Retinal pigment epithelial cell (primary cell): ENCODE measurements at regions not wholly inside any gene's neighbourhood (a gene's known extent, or its start where the extent isn't known, plus 50 kb on each side); places are given as distances from the start of the nearest gene placed in this dataset.

ENCODE experiments used
- DNase-seq: peaks from one replicate; pipeline ENCODE4 v3.0.0-alpha.2; 2010; ENCODE audit warnings: low read depth
- H3K4me3 ChIP-seq: 2 replicates; pipeline ENCODE4 v1.5.1; 2011; ENCODE audit warnings: mild to moderate bottlenecking, low read length, control low read depth, moderate library complexity
- TF ChIP-seq, protein P1 (sequence below): conservative IDR thresholded peaks from 2 replicates; pipeline ENCODE4 v1.5.1; 2011; ENCODE audit warnings: low read depth, low read length, control low read depth, inconsistent platforms

DNA sequence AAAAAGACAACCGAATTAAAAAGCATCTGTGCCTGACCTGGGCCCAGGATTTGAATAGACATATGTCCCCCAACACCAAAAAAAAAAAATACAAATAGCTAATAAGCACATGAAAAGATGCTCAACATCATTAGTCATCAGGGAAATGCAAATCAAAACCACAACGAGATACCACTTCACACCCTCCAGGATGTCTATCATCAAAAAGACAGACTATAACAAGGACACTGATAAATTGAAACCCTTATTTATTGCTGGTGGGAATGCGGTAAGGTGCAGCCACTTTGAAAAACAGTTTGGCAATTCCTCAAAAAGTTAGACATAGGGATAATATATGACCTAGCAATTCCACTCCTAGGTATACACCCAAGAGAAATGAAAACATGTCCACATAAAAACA, 72.3 kb upstream of the CAMK1G start:
- TF ChIP-seq, protein P1, sequence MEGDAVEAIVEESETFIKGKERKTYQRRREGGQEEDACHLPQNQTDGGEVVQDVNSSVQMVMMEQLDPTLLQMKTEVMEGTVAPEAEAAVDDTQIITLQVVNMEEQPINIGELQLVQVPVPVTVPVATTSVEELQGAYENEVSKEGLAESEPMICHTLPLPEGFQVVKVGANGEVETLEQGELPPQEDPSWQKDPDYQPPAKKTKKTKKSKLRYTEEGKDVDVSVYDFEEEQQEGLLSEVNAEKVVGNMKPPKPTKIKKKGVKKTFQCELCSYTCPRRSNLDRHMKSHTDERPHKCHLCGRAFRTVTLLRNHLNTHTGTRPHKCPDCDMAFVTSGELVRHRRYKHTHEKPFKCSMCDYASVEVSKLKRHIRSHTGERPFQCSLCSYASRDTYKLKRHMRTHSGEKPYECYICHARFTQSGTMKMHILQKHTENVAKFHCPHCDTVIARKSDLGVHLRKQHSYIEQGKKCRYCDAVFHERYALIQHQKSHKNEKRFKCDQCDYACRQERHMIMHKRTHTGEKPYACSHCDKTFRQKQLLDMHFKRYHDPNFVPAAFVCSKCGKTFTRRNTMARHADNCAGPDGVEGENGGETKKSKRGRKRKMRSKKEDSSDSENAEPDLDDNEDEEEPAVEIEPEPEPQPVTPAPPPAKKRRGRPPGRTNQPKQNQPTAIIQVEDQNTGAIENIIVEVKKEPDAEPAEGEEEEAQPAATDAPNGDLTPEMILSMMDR: no peak
- no peak overlapping the region for H3K4me3 ChIP-seq
- no peak for DNase-seq

DNA sequence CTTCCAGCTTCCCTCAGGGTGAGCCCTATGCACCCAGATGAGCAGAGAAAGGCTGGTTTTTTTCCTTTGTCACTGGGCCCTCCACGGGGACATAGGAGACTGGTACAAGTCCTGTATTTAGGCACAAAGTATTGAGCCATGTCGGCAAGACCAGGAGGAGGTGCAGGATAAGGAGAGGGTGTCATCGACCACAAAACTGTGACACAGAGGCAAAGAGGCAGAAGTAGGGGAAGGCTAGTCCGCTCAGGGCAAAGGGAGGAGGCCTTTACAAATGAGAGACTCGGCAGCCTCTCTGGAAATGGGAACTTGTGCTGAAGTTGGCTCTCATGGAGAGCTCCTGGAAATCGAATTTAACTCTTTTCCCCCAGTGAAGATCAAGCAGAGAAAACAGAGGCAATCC, 70.7 kb upstream of the CAMK1G start:
- TF ChIP-seq, protein P1: no peak
- H3K4me3 ChIP-seq: no peak overlapping the region

DNA sequence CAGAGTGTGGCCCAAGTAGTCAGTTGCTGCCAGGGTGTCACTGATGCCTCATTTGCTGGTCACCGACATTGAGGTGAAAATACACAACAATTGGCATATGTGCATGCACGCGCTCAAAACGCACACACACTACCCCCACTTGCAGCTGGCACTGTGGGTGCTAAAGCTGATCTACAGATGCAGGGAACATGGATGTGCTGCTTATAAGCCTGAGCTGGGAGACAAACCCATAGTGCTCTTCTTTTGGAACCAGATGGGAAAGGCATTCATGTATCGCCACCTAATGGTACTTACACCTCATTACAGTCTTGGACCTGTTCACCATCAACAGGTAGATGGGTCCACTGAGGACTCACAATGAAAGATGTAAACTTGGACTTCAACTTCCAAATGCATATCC, 70.3 kb upstream of the CAMK1G start:
- TF ChIP-seq, protein P1: peak; percentile 77
- H3K4me3 ChIP-seq: no peak overlapping the region
- DNase-seq: peak; percentile 4

More for the DNA sequence above, 70.7 kb upstream of the CAMK1G start:
- DNase-seq: no peak

DNA sequence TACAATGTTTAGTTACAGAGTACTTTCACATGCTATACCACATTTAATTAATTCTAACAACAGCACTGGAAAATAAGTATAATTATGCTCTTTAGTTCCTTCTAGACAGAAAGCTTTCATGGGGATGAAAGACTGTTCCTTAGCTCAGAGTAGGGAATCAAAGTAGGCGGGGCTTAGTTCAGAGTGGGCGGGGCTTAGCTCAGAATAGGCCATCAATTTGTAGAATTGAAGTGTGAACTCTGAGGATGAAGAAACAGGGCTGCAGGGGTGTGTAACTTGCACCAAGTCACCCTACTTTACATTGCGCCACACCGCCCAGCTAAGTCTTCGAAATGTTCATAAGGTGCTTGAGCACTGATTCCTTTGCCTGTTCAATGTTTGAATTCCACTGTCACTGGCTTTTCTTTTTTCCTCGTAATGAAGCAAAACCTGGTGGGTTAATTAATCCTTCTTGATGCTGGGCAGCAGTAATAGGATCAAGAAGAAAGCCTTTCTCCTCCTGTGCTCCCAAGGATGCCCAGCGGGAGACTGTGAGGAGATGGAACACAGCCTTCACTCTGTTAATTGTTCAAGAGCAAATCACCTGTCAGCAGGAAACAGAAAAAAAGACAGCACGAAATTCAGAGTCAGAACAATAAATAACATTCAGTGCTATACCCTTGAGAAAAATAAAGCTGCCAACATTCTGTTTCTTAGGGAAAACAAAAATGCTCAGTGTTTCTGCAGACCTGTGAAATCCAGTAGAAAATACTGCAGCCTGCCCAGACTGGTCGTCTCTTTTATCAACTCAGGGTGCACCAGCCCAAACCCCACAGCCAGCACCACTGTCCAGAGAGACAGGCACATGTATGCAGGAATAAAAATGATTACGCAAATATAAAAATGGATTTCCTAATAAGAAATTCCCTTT, 66.5 kb upstream of the CAMK1G start:
- no peak overlapping the region for H3K4me3 ChIP-seq
- TF ChIP-seq, protein P1: no peak
- no peak for DNase-seq

DNA sequence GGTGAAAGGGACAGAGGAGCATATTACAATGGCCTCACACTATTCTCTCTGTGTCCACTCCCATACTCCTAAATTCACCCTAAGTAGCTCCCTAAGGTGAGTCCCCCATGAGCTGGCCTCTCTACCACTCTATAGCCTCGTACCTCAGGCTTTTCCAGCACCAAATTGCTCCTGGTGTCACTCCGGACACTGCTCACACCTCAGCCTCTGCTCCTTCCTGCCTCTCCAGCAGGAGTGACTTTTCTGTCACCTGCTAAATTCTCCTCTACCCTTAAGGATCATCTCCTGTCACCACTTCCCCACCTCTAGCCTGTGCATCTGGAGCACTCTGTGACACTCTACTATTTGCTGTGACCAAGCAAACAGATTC, 65.8 kb upstream of the CAMK1G start:
- no peak overlapping the region for H3K4me3 ChIP-seq
- TF ChIP-seq, protein P1: no peak
- no peak for DNase-seq

DNA sequence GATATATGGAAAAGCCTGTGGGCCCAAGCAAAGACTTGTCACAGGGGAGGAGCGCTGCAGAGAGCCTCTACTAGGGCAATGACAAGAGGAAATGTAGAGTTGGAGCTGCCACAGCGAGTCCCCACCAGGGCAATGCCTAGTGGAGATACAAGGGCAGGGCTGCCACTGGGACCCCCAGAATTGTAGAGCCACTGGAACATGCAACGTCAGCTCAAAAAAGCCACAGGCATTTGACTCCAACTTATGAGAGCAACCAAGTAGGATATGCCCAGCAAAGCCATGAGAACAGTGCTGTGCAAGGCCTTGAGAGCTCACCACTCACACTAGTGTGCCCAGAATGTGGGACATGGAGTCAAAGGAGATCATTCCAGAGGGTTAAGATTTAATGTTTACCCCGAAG, 63.7 kb upstream of the CAMK1G start:
- no peak overlapping the region for H3K4me3 ChIP-seq
- TF ChIP-seq, protein P1: no peak
- no peak for DNase-seq

DNA sequence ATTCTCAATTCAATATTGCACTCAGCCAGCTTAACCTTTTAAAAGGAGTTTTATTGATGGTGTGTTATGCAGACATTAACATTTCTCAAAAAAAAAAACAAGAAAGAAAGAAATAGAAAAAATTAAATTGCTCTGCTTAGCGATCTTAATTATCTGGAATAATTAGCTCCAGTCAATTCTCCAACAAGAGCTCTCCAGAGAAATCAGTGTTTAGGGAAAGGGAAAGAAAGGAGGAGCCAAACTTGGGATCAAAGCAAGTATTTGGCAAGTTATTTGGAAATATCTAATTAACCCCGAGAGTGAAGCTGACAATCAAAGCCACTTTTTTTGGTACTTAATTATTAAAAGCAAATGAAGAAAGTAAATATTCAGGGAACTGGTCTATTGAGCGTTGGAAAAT, 60.7 kb upstream of the CAMK1G start:
- TF ChIP-seq, protein P1: no peak
- H3K4me3 ChIP-seq: no peak overlapping the region
- DNase-seq: no peak
